Nephron progenitor cell (in vitro differentiated cells): ENCODE measurements at regions not wholly inside any gene's neighbourhood (a gene's known extent, or its start where the extent isn't known, plus 50 kb on each side); places are given as distances from the start of the nearest gene placed in this dataset.

Experiments
- DNase-seq: peaks from one replicate; pipeline ENCODE4 v3.0.0; 2021
- H3K27ac Mint-ChIP-seq: 2 replicates; pipeline ENCODE4 v1.8.0; 2021; ENCODE audit warnings: mild to moderate bottlenecking, moderate library complexity, mixed read lengths
- H3K27me3 Mint-ChIP-seq: 2 replicates; pipeline ENCODE4 v1.8.0; 2021; ENCODE audit warnings: mild to moderate bottlenecking, low read depth, mixed read lengths; ENCODE audit not compliant: poor library complexity
- H3K36me3 Mint-ChIP-seq: 2 replicates; pipeline ENCODE4 v1.8.0; 2021; ENCODE audit warnings: low read depth, mixed read lengths
- H3K4me1 Mint-ChIP-seq: 2 replicates; pipeline ENCODE4 v1.8.0; 2021; ENCODE audit warnings: mixed read lengths
- H3K4me3 Mint-ChIP-seq: 2 replicates; pipeline ENCODE4 v1.8.0; 2021; ENCODE audit warnings: mild to moderate bottlenecking, moderate library complexity, mixed read lengths
- H3K9me3 Mint-ChIP-seq: 2 replicates; pipeline ENCODE4 v1.8.0; 2021; ENCODE audit warnings: mild to moderate bottlenecking, moderate library complexity, mixed read lengths
- CTCF ChIP-seq: fragments of 200-600 bp; sonication (generic); IDR thresholded peaks from 2 replicates; pipeline ENCODE4 v1.5.0; 2021; ENCODE audit warnings: antibody characterized with exemption

GRCh38 chr1:17914987-17915386, 159.9 kb downstream of the ACTL8 start:
- DNase-seq = no peak
- TF ChIP-seq CTCF = no peak
- Mint-ChIP-seq H3K36me3 (no peaks in the 10 kb centered on the region), H3K9me3 (no peaks in the 10 kb centered on the region), H3K4me1 (peaks cover 5% of the 10 kb centered on the region), H3K27ac (no peak overlapping the region), H3K4me3 (no peak overlapping the region), H3K27me3 (peaks cover 52% of the 10 kb centered on the region)

GRCh38 chr1:17915511-17916197, 160.5 kb downstream of the ACTL8 start:
- no peaks in the 10 kb centered on the region for H3K9me3 Mint-ChIP-seq
- H3K4me3 Mint-ChIP-seq = no peak overlapping the region
- no peak for DNase-seq
- peaks cover 5% of the 10 kb centered on the region for H3K4me1 Mint-ChIP-seq
- TF ChIP-seq CTCF = no peak
- no peak overlapping the region for H3K27ac Mint-ChIP-seq
- no peaks in the 10 kb centered on the region for H3K36me3 Mint-ChIP-seq
- peaks cover 47% of the 10 kb centered on the region for H3K27me3 Mint-ChIP-seq

- Mint-ChIP-seq H3K9me3 (no peaks in the 10 kb centered on the region), H3K4me1 (peaks cover 5% of the 10 kb centered on the region), H3K36me3 (no peaks in the 10 kb centered on the region), H3K27me3 (peaks cover 55% of the 10 kb centered on the region), H3K27ac (no peak overlapping the region), H3K4me3 (no peak overlapping the region)
- TF ChIP-seq CTCF = no peak
- no peak for DNase-seq
Observed at GRCh38 chr1:17916702-17917101, 161.6 kb downstream of the ACTL8 start.

- no peaks in the 10 kb centered on the region for H3K9me3 Mint-ChIP-seq
- peak; percentile 42 for TF ChIP-seq CTCF
- peaks cover 5% of the 10 kb centered on the region for H3K4me1 Mint-ChIP-seq
- peak; percentile 83 for DNase-seq
- H3K27me3 Mint-ChIP-seq = peaks cover 48% of the 10 kb centered on the region
- no peaks in the 10 kb centered on the region for H3K36me3 Mint-ChIP-seq
- H3K27ac Mint-ChIP-seq = no peak overlapping the region
- H3K4me3 Mint-ChIP-seq = no peak overlapping the region
Observed at GRCh38 chr1:17919525-17920439, 164.6 kb downstream of the ACTL8 start.

GRCh38 chr1:17920881-17921640, 165.9 kb downstream of the ACTL8 start:
- H3K4me3 Mint-ChIP-seq = no peak overlapping the region
- H3K9me3 Mint-ChIP-seq = no peaks in the 10 kb centered on the region
- DNase-seq = no peak
- no peaks in the 10 kb centered on the region for H3K4me1 Mint-ChIP-seq
- peaks cover 46% of the 10 kb centered on the region for H3K27me3 Mint-ChIP-seq
- H3K27ac Mint-ChIP-seq = no peak overlapping the region
- H3K36me3 Mint-ChIP-seq = no peaks in the 10 kb centered on the region
- TF ChIP-seq CTCF = no peak
